Neural cell (in vitro differentiated cells): ENCODE measurements at regions not wholly inside any gene's neighbourhood (a gene's known extent, or its start where the extent isn't known, plus 50 kb on each side); places are given as distances from the start of the nearest gene placed in this dataset.

Source experiments
- H2AFZ ChIP-seq: fragments of 200-600, 300-800 bp; sonication (generic), shearing (Covaris generic); 2 replicates; pipeline ENCODE4 v1.6.0; 2014; ENCODE audit warnings: low read depth, mild to moderate bottlenecking, antibody characterized with exemption, low read length, moderate library complexity
- H3F3A ChIP-seq: fragments of 200-600 bp; shearing (Covaris generic); 2 replicates; pipeline ENCODE4 v1.6.1; 2016; ENCODE audit warnings: mild to moderate bottlenecking, moderate library complexity, mixed read lengths, antibody characterized with exemption, low read length; ENCODE audit not compliant: insufficient read depth, poor library complexity, severe bottlenecking
- H3K27ac ChIP-seq: fragments of 200-600, 300-800 bp; sonication (generic), shearing (Covaris generic); 2 replicates; pipeline ENCODE4 v1.5.1; 2014; ENCODE audit warnings: mild to moderate bottlenecking, low read length, moderate library complexity
- H3K27me3 ChIP-seq: fragments of 300-800, 200-600 bp; sonication (generic), shearing (Covaris generic); 2 replicates; pipeline ENCODE4 v1.6.0; 2014; ENCODE audit warnings: mild to moderate bottlenecking, low read depth, low read length, moderate library complexity; ENCODE audit not compliant: insufficient read depth
- H3K36me3 ChIP-seq: fragments of 300-800, 200-600 bp; sonication (generic), shearing (Covaris generic); 2 replicates; pipeline ENCODE4 v1.5.1; 2014; ENCODE audit warnings: mild to moderate bottlenecking, antibody characterized with exemption, low read length, moderate library complexity; ENCODE audit not compliant: insufficient read depth
- H3K4me2 ChIP-seq: fragments of 300-800, 200-600 bp; sonication (generic), shearing (Covaris generic); 2 replicates; pipeline ENCODE4 v1.6.0; 2014; ENCODE audit warnings: mild to moderate bottlenecking, low read length
- H3K4me3 ChIP-seq: fragments of 300-800, 200-600 bp; sonication (generic), shearing (Covaris generic); 2 replicates; pipeline ENCODE4 v1.5.1; 2014; ENCODE audit warnings: mild to moderate bottlenecking, low read length, moderate library complexity
- H3K79me2 ChIP-seq: fragments of 200-600 bp; shearing (Covaris generic); replicated peaks from 2 replicates; pipeline ENCODE4 v1.6.0; 2014; ENCODE audit warnings: mild to moderate bottlenecking, low read length, moderate library complexity; ENCODE audit not compliant: insufficient read depth
- H3K9ac ChIP-seq: fragments of 300-800, 200-600 bp; sonication (generic), shearing (Covaris generic); 2 replicates; pipeline ENCODE4 v1.6.1; 2016; ENCODE audit warnings: mild to moderate bottlenecking, low read length, mixed read lengths
- H3K9me2 ChIP-seq: fragments of 200-600 bp; shearing (Covaris generic); 2 replicates; pipeline ENCODE4 v1.6.1; 2016; ENCODE audit warnings: mild to moderate bottlenecking, low read length, mixed read lengths; ENCODE audit not compliant: insufficient read depth
- H3K9me3 ChIP-seq: fragments of 200-600, 300-800 bp; sonication (generic), shearing (Covaris generic); 2 replicates; pipeline ENCODE4 v1.6.1; 2016; ENCODE audit warnings: mild to moderate bottlenecking, mixed run types, low read length, moderate library complexity, mixed read lengths
- H4K20me1 ChIP-seq: fragments of 200-600 bp; shearing (Covaris generic); 2 replicates; pipeline ENCODE4 v1.6.1; 2016; ENCODE audit warnings: mild to moderate bottlenecking, mixed run types; ENCODE audit not compliant: insufficient read depth
- CTCF ChIP-seq: fragments of 450-650 bp; IDR thresholded peaks from 2 replicates; pipeline ENCODE4 v1.5.1; 2014; ENCODE audit warnings: antibody characterized with exemption, mild to moderate bottlenecking, moderate library complexity; ENCODE audit not compliant: poor library complexity, severe bottlenecking
- EP300 ChIP-seq: fragments of 450-650 bp; conservative IDR thresholded peaks from 2 replicates; pipeline ENCODE4 v1.6.1; 2014; ENCODE audit warnings: antibody characterized with exemption, mild to moderate bottlenecking, moderate library complexity; ENCODE audit not compliant: poor library complexity, severe bottlenecking
- EZH2 ChIP-seq: fragments of 200-600, 300-800 bp; shearing (Covaris generic), sonication (generic); IDR thresholded peaks from 2 replicates; pipeline ENCODE4 v1.6.1; 2014; ENCODE audit warnings: antibody characterized with exemption, low read length, borderline replicate concordance, mild to moderate bottlenecking; ENCODE audit not compliant: insufficient read depth, poor library complexity, severe bottlenecking
- MXI1 ChIP-seq: fragments of 450-650 bp; conservative IDR thresholded peaks from 2 replicates; pipeline ENCODE4 v1.6.1; 2014; ENCODE audit warnings: antibody characterized with exemption, mild to moderate bottlenecking; ENCODE audit not compliant: poor library complexity, severe bottlenecking
- POLR2AphosphoS5 ChIP-seq: IDR thresholded peaks from 2 replicates; pipeline ENCODE4 v1.6.1; 2012
- RAD21 ChIP-seq: fragments of 450-650 bp; conservative IDR thresholded peaks from 2 replicates; pipeline ENCODE4 v1.6.1; 2014; ENCODE audit warnings: antibody characterized with exemption, mild to moderate bottlenecking, moderate library complexity
- REST ChIP-seq: IDR thresholded peaks from 2 replicates; pipeline ENCODE4 v1.6.1; 2012; ENCODE audit warnings: borderline replicate concordance
- SMC3 ChIP-seq: fragments of 450-650 bp; conservative IDR thresholded peaks from 2 replicates; pipeline ENCODE4 v1.6.1; 2014; ENCODE audit warnings: antibody characterized with exemption, mild to moderate bottlenecking, moderate library complexity; ENCODE audit not compliant: poor library complexity
- TAF1 ChIP-seq: IDR thresholded peaks from 2 replicates; pipeline ENCODE4 v1.6.1; 2012; ENCODE audit warnings: low read depth

GRCh38 chr4:65976287-65976686 lies 306.0 kb upstream of the EPHA5 start:
- no peaks in the 10 kb centered on the region for H3K27me3 ChIP-seq
- no peak overlapping the region for H3K9ac ChIP-seq
- H3K4me2 ChIP-seq, result no peak overlapping the region
- no peak overlapping the region for H2AFZ ChIP-seq
- H3K4me3 ChIP-seq, result no peak overlapping the region
- no peaks in the 10 kb centered on the region for H4K20me1 ChIP-seq
- H3K36me3 ChIP-seq, result no peaks in the 10 kb centered on the region
- TF ChIP-seq MXI1 (no peak), EZH2 (no peak), EP300 (no peak), SMC3 (no peak), CTCF (no peak), POLR2AphosphoS5 (no peak), REST (no peak), TAF1 (no peak), RAD21 (no peak)
- H3K9me2 ChIP-seq, result no peaks in the 10 kb centered on the region
- no peaks in the 10 kb centered on the region for H3F3A ChIP-seq
- H3K9me3 ChIP-seq, result peaks cover 6% of the 10 kb centered on the region
- no peaks in the 10 kb centered on the region for H3K79me2 ChIP-seq
- no peak overlapping the region for H3K27ac ChIP-seq

GRCh38 chr4:65973186-65973585 lies 302.9 kb upstream of the EPHA5 start:
- Histone ChIP-seq H3K79me2 (no peaks in the 10 kb centered on the region), H3K4me2 (no peak overlapping the region), H3K9me2 (no peaks in the 10 kb centered on the region), H4K20me1 (no peaks in the 10 kb centered on the region), H3K9ac (no peak overlapping the region), H2AFZ (no peak overlapping the region), H3K27ac (no peak overlapping the region), H3K27me3 (no peaks in the 10 kb centered on the region), H3F3A (no peaks in the 10 kb centered on the region), H3K9me3 (peaks cover 6% of the 10 kb centered on the region), H3K4me3 (no peak overlapping the region), H3K36me3 (no peaks in the 10 kb centered on the region)
- no peak for TF ChIP-seq TAF1
- no peak for TF ChIP-seq CTCF
- no peak for TF ChIP-seq REST
- no peak for TF ChIP-seq POLR2AphosphoS5
- no peak for TF ChIP-seq EP300
- no peak for TF ChIP-seq RAD21
- no peak for TF ChIP-seq SMC3
- TF ChIP-seq MXI1, result no peak
- TF ChIP-seq EZH2, result no peak
